OCI-LY3 (cell line): ENCODE measurements at regions not wholly inside any gene's neighbourhood (a gene's known extent, or its start where the extent isn't known, plus 50 kb on each side); places are given as distances from the start of the nearest gene placed in this dataset.

Experiments used
- EZH2phosphoT487 ChIP-seq: fragments of 200-600 bp; shearing (Covaris generic); IDR thresholded peaks from 2 replicates; pipeline ENCODE4 v1.6.1; 2018; ENCODE audit warnings: antibody characterized with exemption, mixed run types, low read depth
- TF ChIP-seq, protein P1 (sequence below): fragments of 200-600, 300-600 bp; sonication (generic); IDR thresholded peaks from 2 replicates; pipeline ENCODE4 v1.5.1; 2014; ENCODE audit warnings: antibody characterized with exemption, low read length, low read depth

DNA sequence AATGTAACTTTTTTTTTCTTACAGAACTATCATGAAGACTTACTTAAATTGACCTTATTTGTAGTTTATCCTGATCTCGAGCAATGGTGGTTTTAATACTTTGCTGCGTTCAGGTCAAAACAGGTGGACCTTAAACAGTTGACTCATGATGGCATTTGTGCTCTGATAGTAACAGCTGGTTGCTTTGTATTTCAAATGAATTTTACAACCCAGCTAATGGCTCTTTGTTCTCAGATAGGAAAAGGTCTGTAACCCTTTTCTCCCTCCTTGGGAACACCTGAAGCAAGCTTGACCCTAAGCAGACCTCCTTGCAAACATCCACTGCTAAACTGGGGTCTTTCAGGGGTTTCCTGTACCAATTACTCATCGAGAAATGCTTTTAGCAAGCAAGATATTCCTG is 79.2 kb downstream of the F11 start:
- TF ChIP-seq, protein P1, sequence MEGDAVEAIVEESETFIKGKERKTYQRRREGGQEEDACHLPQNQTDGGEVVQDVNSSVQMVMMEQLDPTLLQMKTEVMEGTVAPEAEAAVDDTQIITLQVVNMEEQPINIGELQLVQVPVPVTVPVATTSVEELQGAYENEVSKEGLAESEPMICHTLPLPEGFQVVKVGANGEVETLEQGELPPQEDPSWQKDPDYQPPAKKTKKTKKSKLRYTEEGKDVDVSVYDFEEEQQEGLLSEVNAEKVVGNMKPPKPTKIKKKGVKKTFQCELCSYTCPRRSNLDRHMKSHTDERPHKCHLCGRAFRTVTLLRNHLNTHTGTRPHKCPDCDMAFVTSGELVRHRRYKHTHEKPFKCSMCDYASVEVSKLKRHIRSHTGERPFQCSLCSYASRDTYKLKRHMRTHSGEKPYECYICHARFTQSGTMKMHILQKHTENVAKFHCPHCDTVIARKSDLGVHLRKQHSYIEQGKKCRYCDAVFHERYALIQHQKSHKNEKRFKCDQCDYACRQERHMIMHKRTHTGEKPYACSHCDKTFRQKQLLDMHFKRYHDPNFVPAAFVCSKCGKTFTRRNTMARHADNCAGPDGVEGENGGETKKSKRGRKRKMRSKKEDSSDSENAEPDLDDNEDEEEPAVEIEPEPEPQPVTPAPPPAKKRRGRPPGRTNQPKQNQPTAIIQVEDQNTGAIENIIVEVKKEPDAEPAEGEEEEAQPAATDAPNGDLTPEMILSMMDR = no peak
- no peak for TF ChIP-seq EZH2phosphoT487
